ENCODE measurements at regions not wholly inside any gene's neighbourhood (a gene's known extent, or its start where the extent isn't known, plus 50 kb on each side); places are given as distances from the start of the nearest gene placed in this dataset.
A peak's percentile ranks its signal among the peaks of the same experiment; 100 is the strongest.

DNA sequence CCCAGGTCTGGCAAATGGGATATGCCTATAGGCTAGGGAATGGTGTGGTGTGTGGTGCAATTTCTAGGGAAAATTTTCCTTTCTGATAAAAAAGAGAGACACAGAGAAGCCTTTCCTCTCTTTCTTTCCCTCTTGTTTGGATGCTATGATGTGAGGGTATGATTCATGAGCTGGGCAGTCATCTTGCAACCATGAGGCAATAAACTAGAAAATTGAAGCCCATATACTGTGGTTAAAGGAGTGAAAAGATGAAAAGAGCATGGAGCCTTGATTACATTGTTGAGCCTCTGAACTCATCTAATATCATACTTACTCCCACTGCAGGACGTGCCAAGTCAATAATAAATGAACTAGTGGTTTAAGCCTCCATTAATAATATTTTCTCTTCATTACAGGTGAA is 215.6 kb downstream of the HAUS1 start:
- H3K9me3 ChIP-seq (ENCODE audit: low read depth, low read length): no peaks in the 10 kb centered on the region
- no peaks in the 10 kb centered on the region for H4K20me1 ChIP-seq (ENCODE audit: insufficient read depth, low read length)
- H3K79me2 ChIP-seq (ENCODE audit: insufficient read depth, low read length): no peaks in the 10 kb centered on the region
- TF ChIP-seq, protein P1, sequence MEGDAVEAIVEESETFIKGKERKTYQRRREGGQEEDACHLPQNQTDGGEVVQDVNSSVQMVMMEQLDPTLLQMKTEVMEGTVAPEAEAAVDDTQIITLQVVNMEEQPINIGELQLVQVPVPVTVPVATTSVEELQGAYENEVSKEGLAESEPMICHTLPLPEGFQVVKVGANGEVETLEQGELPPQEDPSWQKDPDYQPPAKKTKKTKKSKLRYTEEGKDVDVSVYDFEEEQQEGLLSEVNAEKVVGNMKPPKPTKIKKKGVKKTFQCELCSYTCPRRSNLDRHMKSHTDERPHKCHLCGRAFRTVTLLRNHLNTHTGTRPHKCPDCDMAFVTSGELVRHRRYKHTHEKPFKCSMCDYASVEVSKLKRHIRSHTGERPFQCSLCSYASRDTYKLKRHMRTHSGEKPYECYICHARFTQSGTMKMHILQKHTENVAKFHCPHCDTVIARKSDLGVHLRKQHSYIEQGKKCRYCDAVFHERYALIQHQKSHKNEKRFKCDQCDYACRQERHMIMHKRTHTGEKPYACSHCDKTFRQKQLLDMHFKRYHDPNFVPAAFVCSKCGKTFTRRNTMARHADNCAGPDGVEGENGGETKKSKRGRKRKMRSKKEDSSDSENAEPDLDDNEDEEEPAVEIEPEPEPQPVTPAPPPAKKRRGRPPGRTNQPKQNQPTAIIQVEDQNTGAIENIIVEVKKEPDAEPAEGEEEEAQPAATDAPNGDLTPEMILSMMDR (IDR thresholded peaks at IDR 0.05; ENCODE audit: extremely low read depth, low read depth, low read length): no peak
- no peak for DNase-seq (ENCODE audit: insufficient read length, low spot score, missing footprints)
- H3K36me3 ChIP-seq (ENCODE audit: insufficient read depth, low read length): no peaks in the 10 kb centered on the region
- H3K4me1 ChIP-seq (ENCODE audit: insufficient read depth, low read length): peaks cover 22% of the 10 kb centered on the region
- no peak overlapping the region for H3K4me2 ChIP-seq (ENCODE audit: insufficient read depth, low read length)
- no peak overlapping the region for H2AFZ ChIP-seq (ENCODE audit: low read length)
- no peak overlapping the region for H3K27ac ChIP-seq (ENCODE audit: low read depth, low read length)
- H3K4me3 ChIP-seq (ENCODE audit: insufficient read depth, low read length): no peak overlapping the region
- no peaks in the 10 kb centered on the region for H3K27me3 ChIP-seq (ENCODE audit: insufficient read depth, low read length)

GRCh38 chr18:46320297-46320696 is 216.1 kb downstream of the HAUS1 start:
- H3K79me2 ChIP-seq (ENCODE audit: insufficient read depth, low read length): no peaks in the 10 kb centered on the region
- H3K4me2 ChIP-seq (ENCODE audit: insufficient read depth, low read length): no peak overlapping the region
- H2AFZ ChIP-seq (ENCODE audit: low read length): no peak overlapping the region

GRCh38 chr18:46320928-46321711 is 216.9 kb downstream of the HAUS1 start:
- TF ChIP-seq, protein P1 (IDR thresholded peaks at IDR 0.05; ENCODE audit: extremely low read depth, low read depth, low read length): no peak
- peak overlapping the region; percentile 40 for H3K27ac ChIP-seq (ENCODE audit: low read depth, low read length)
- no peak overlapping the region for H3K4me2 ChIP-seq (ENCODE audit: insufficient read depth, low read length)

More at GRCh38 chr18:46320297-46320696, 216.1 kb downstream of the HAUS1 start:
- H3K4me1 ChIP-seq (ENCODE audit: insufficient read depth, low read length): peaks cover 22% of the 10 kb centered on the region
- H3K27me3 ChIP-seq (ENCODE audit: insufficient read depth, low read length): no peaks in the 10 kb centered on the region
- DNase-seq (ENCODE audit: insufficient read length, low spot score, missing footprints): no peak
- H3K27ac ChIP-seq (ENCODE audit: low read depth, low read length): no peak overlapping the region
- H3K36me3 ChIP-seq (ENCODE audit: insufficient read depth, low read length): no peaks in the 10 kb centered on the region
- H3K9me3 ChIP-seq (ENCODE audit: low read depth, low read length): no peaks in the 10 kb centered on the region
- no peaks in the 10 kb centered on the region for H4K20me1 ChIP-seq (ENCODE audit: insufficient read depth, low read length)
- TF ChIP-seq, protein P1 (IDR thresholded peaks at IDR 0.05; ENCODE audit: extremely low read depth, low read depth, low read length): no peak
- H3K4me3 ChIP-seq (ENCODE audit: insufficient read depth, low read length): no peak overlapping the region

DNA sequence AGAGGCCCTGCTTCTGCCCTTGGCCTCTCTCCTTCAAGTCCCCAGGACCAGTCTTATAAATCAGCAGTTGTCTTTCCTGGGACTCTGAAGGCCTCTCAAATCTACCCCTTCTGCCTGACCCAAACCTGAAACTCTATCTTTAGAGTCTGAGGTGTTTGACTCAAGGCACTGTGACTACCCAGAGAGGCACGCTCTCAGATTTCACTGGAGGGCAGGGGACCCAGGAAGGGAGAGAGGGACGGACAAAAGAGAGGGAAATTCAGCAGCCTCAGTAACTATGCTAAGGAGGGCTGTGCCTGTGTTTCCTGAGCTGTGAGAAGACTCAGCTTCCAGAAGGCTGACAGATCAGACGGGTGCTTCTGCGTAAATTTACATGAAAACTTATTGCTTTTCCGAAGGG is 217.8 kb downstream of the HAUS1 start:
- Histone ChIP-seq H3K4me3 (ENCODE audit: insufficient read depth, low read length) (no peak overlapping the region), H3K4me2 (ENCODE audit: insufficient read depth, low read length) (no peak overlapping the region), H2AFZ (ENCODE audit: low read length) (no peak overlapping the region), H3K79me2 (ENCODE audit: insufficient read depth, low read length) (no peaks in the 10 kb centered on the region), H3K27ac (ENCODE audit: low read depth, low read length) (peak overlapping the region; percentile 40), H3K36me3 (ENCODE audit: insufficient read depth, low read length) (no peaks in the 10 kb centered on the region), H4K20me1 (ENCODE audit: insufficient read depth, low read length) (no peaks in the 10 kb centered on the region), H3K9me3 (ENCODE audit: low read depth, low read length) (no peaks in the 10 kb centered on the region), H3K27me3 (ENCODE audit: insufficient read depth, low read length) (no peaks in the 10 kb centered on the region), H3K4me1 (ENCODE audit: insufficient read depth, low read length) (peaks cover 22% of the 10 kb centered on the region)
- no peak for DNase-seq (ENCODE audit: insufficient read length, low spot score, missing footprints)
- TF ChIP-seq, protein P1 (IDR thresholded peaks at IDR 0.05; ENCODE audit: extremely low read depth, low read depth, low read length): no peak

More at GRCh38 chr18:46320928-46321711, 216.9 kb downstream of the HAUS1 start:
- H3K79me2 ChIP-seq (ENCODE audit: insufficient read depth, low read length): no peaks in the 10 kb centered on the region
- H3K4me1 ChIP-seq (ENCODE audit: insufficient read depth, low read length): peaks cover 22% of the 10 kb centered on the region
- no peaks in the 10 kb centered on the region for H3K9me3 ChIP-seq (ENCODE audit: low read depth, low read length)
- no peaks in the 10 kb centered on the region for H4K20me1 ChIP-seq (ENCODE audit: insufficient read depth, low read length)
- H2AFZ ChIP-seq (ENCODE audit: low read length): no peak overlapping the region
- H3K27me3 ChIP-seq (ENCODE audit: insufficient read depth, low read length): no peaks in the 10 kb centered on the region
- no peaks in the 10 kb centered on the region for H3K36me3 ChIP-seq (ENCODE audit: insufficient read depth, low read length)
- peak; percentile 72 for DNase-seq (ENCODE audit: insufficient read length, low spot score, missing footprints)
- no peak overlapping the region for H3K4me3 ChIP-seq (ENCODE audit: insufficient read depth, low read length)

Data from osteoblast (primary cell).